Effector memory CD4-positive, alpha-beta T cell (primary cell): ENCODE measurements at regions not wholly inside any gene's neighbourhood (a gene's known extent, or its start where the extent isn't known, plus 50 kb on each side); places are given as distances from the start of the nearest gene placed in this dataset.
"Not testable (repeated sequence)": the region's sequence is repeated elsewhere in the genome, so short reads cannot be mapped to it uniquely, and the experiment has no call there.

Experiments used
- DNase-seq, 3 donors: peaks; one replicate each; pipeline ENCODE4 v3.0.0-alpha.2; 2020
- H3K27ac ChIP-seq: 2 replicates; pipeline ENCODE4 v1.7.0; 2013; ENCODE audit warnings: mild to moderate bottlenecking, low read length, moderate library complexity; ENCODE audit not compliant: insufficient read depth, poor library complexity, severe bottlenecking
- H3K27me3 ChIP-seq: replicated peaks from 2 replicates; pipeline ENCODE4 v1.7.0; 2013; ENCODE audit warnings: mild to moderate bottlenecking, low read length; ENCODE audit not compliant: insufficient read depth, control insufficient read depth, poor library complexity, severe bottlenecking
- H3K36me3 ChIP-seq: 2 replicates; pipeline ENCODE4 v1.7.0; 2013; ENCODE audit warnings: mild to moderate bottlenecking, low read length, moderate library complexity; ENCODE audit not compliant: control insufficient read depth, insufficient read depth
- H3K4me1 ChIP-seq: 2 replicates; pipeline ENCODE4 v1.7.0; 2013; ENCODE audit warnings: low read length, mild to moderate bottlenecking; ENCODE audit not compliant: control insufficient read depth, insufficient read depth, poor library complexity, severe bottlenecking
- H3K4me3 ChIP-seq: 2 replicates; pipeline ENCODE4 v1.7.0; 2013; ENCODE audit warnings: low read length, low read depth, mild to moderate bottlenecking; ENCODE audit not compliant: insufficient read depth, poor library complexity, severe bottlenecking
- H3K9me3 ChIP-seq: 2 replicates; pipeline ENCODE4 v1.7.0; 2013; ENCODE audit warnings: mild to moderate bottlenecking, low read length, moderate library complexity; ENCODE audit not compliant: control insufficient read depth

- Histone ChIP-seq H3K36me3 (no peaks in the 10 kb centered on the region), H3K4me3 (no peak overlapping the region), H3K4me1 (peaks cover 4% of the 10 kb centered on the region), H3K27ac (no peak overlapping the region), H3K9me3 (no peaks in the 10 kb centered on the region), H3K27me3 (no peaks in the 10 kb centered on the region)
- no peak for DNase-seq
Observed at GRCh38 chr1:25009671-25010262, 79.7 kb upstream of the RUNX3 start.

- Histone ChIP-seq H3K36me3 (no peaks in the 10 kb centered on the region), H3K9me3 (no peaks in the 10 kb centered on the region), H3K4me1 (peaks cover 4% of the 10 kb centered on the region), H3K4me3 (no peak overlapping the region), H3K27ac (no peak overlapping the region), H3K27me3 (no peaks in the 10 kb centered on the region)
- no peak for DNase-seq
Observed at GRCh38 chr1:25008192-25008485, 78.1 kb upstream of the RUNX3 start.

- H3K27me3 ChIP-seq, DNase-seq, H3K4me3 ChIP-seq, H3K27ac ChIP-seq, H3K4me1 ChIP-seq, H3K36me3 ChIP-seq, H3K9me3 ChIP-seq: not testable (repeated sequence)
Observed at GRCh38 chr1:25007390-25008191, 77.5 kb upstream of the RUNX3 start.

- Histone ChIP-seq H3K9me3 (no peaks in the 10 kb centered on the region), H3K36me3 (no peaks in the 10 kb centered on the region), H3K4me1 (peaks cover 4% of the 10 kb centered on the region), H3K27ac (no peak overlapping the region), H3K27me3 (no peaks in the 10 kb centered on the region), H3K4me3 (no peak overlapping the region)
- DNase-seq = no peak
Observed at GRCh38 chr1:25006770-25007169, 76.7 kb upstream of the RUNX3 start.

GRCh38 chr1:25004355-25004754 is 74.3 kb upstream of the RUNX3 start:
- no peaks in the 10 kb centered on the region for H3K9me3 ChIP-seq
- no peaks in the 10 kb centered on the region for H3K27me3 ChIP-seq
- peaks cover 7% of the 10 kb centered on the region for H3K4me1 ChIP-seq
- no peak overlapping the region for H3K4me3 ChIP-seq
- H3K36me3 ChIP-seq = no peaks in the 10 kb centered on the region
- H3K27ac ChIP-seq = no peak overlapping the region
- no peak for DNase-seq

- H3K27ac ChIP-seq = no peak overlapping the region
- DNase-seq = no peak
- H3K36me3 ChIP-seq = no peaks in the 10 kb centered on the region
- no peaks in the 10 kb centered on the region for H3K9me3 ChIP-seq
- H3K27me3 ChIP-seq = no peaks in the 10 kb centered on the region
- H3K4me1 ChIP-seq = peaks cover 7% of the 10 kb centered on the region
- no peak overlapping the region for H3K4me3 ChIP-seq
Observed at GRCh38 chr1:25003457-25004190, 73.5 kb upstream of the RUNX3 start.

- H3K36me3 ChIP-seq = no peaks in the 10 kb centered on the region
- H3K4me1 ChIP-seq = peaks cover 7% of the 10 kb centered on the region
- DNase-seq = no peak
- no peaks in the 10 kb centered on the region for H3K27me3 ChIP-seq
- H3K9me3 ChIP-seq = no peaks in the 10 kb centered on the region
- no peak overlapping the region for H3K27ac ChIP-seq
- H3K4me3 ChIP-seq = no peak overlapping the region
Observed at GRCh38 chr1:25003000-25003399, 72.9 kb upstream of the RUNX3 start.

- Histone ChIP-seq H3K9me3 (no peaks in the 10 kb centered on the region), H3K27me3 (no peaks in the 10 kb centered on the region), H3K27ac (no peak overlapping the region), H3K36me3 (no peaks in the 10 kb centered on the region), H3K4me3 (no peak overlapping the region), H3K4me1 (peaks cover 7% of the 10 kb centered on the region)
- DNase-seq = no peak
Observed at GRCh38 chr1:25001125-25001915, 71.2 kb upstream of the RUNX3 start.

- Histone ChIP-seq H3K9me3 (no peaks in the 10 kb centered on the region), H3K4me1 (peaks cover 16% of the 10 kb centered on the region), H3K27me3 (no peaks in the 10 kb centered on the region), H3K27ac (no peak overlapping the region), H3K4me3 (no peak overlapping the region), H3K36me3 (no peaks in the 10 kb centered on the region)
- no peak for DNase-seq
Observed at GRCh38 chr1:24999906-25000305, 69.8 kb upstream of the RUNX3 start.
